Amniotic stem cell (primary cell): ENCODE measurements at regions not wholly inside any gene's neighbourhood (a gene's known extent, or its start where the extent isn't known, plus 50 kb on each side); places are given as distances from the start of the nearest gene placed in this dataset.

Source experiments
- DNase-seq: peaks from one replicate; lab custom pipeline; 2025; lab: John Stamatoyannopoulos, UW

GRCh38 chr18:26741758-26742157 lies 123.7 kb downstream of the AQP4 start:
- no peak for DNase-seq

DNA sequence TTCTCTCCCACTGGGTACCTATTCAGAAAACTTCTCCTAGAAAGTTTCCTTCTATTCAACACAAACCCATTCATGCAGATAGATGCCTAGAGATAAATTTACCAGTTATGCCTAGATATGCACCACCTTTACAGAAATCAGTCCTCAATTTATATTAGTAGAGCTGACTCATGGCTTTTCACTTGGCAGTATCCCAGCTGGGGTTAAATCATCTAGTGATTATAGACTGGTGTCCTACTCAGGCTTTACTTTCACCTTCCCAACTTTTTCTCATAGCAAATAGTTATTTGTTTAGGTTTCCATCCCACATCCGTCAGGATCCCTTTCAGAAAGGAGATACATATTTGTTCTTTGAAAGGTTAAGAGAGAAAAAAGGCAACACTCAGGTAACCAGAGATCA lies 124.5 kb downstream of the AQP4 start:
- no peak for DNase-seq

DNA sequence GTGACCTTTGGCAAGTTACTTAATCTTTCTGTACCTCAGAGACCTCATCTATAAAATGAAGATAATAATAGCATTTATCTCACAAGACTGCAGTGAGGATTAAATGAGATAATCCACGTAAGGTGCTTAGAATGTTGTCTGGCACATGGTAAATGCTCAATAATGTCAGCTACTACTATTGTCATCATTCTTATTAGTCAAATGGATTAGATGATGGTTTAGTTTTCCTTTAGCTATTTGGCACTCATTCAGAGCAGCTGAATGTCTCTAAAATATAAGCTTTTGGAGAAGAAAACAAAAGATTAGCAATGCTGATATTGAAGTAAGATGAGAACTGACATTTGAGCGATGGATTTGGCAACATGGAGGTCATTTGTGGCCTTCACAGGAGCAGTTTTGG lies 125.1 kb downstream of the AQP4 start:
- DNase-seq, result no peak

- no peak for DNase-seq
Observed at GRCh38 chr18:26738706-26739105, 126.8 kb downstream of the AQP4 start.

- DNase-seq, result no peak
Observed at GRCh38 chr18:26736301-26736700, 129.2 kb downstream of the AQP4 start.

DNA sequence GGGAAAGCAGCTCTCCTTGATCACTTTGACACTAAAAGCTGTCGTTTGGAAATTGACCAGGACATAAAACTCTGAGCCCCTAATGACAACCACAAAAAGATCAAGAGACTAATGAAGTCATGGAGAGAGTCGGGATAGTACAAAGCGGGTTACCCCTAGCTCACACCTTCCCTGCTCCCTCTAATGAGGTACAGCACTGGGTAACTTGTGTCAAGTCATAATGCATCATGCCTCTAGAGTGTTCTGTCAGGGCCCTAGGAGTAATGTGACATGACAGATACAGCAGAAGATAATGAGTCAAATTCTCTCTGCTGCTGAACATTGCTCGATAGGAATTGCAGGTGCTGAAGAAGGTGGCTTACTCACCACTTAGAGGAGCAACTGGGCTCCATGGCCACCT lies 130.7 kb downstream of the AQP4 start:
- DNase-seq, result no peak

GRCh38 chr18:26729449-26729848 lies 136.1 kb downstream of the AQP4 start:
- DNase-seq, result no peak

DNA sequence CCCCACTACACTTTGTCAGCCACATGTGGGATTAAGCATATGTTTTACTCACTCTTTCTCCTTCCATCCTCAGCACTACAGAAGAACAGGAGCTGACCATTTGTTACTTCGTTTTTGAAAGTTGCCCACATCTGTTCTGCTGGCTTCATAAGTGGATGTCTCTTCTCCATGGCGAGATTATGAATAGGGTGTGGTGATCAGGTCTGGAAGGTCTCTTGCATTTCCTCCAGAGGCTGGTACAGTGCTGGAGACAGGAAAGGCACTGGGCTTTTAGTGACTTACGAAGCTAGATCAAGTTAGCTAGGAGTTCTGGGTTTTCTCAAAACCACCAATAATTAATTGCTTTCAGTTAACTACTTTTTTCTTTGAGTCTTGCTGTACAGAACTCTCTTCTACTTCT lies 136.5 kb downstream of the AQP4 start:
- DNase-seq, result no peak

DNA sequence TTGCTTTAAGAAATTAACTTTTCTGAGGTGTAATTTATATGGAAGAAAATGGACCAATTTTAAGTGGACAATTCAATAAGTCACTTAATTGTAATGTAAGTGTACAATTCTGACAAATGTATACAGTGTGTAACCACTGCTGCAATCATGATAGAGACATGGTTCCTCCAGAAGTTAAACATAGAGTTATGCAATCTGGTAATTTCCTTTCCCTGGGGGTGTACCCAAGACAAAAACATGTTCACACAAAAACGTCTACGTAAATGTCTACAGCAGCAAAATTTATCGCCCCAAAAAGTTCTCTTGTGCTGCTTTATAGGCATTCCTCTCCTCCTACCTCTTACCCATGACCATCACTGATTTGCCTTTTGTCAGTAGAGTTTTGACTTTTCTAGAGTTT lies 141.5 kb downstream of the AQP4 start:
- DNase-seq, result no peak

DNA sequence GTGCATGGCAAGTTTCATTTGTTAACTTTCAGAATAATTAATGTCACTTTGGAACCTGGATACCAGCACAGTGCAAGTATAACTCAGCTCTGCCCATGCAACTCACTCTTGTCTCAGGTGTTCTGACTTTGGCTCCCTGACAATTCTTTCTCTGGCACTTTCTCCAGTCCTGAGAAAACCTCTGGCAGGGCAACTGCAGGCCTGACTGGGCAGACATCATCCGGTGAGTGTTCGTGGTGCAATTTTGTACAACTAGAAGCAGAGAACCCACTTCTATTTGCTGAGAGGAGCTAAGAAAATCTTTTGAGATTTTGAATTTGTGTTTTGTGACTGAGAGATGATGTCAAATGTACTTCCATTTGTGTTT lies 143.0 kb downstream of the AQP4 start:
- DNase-seq, result no peak

DNA sequence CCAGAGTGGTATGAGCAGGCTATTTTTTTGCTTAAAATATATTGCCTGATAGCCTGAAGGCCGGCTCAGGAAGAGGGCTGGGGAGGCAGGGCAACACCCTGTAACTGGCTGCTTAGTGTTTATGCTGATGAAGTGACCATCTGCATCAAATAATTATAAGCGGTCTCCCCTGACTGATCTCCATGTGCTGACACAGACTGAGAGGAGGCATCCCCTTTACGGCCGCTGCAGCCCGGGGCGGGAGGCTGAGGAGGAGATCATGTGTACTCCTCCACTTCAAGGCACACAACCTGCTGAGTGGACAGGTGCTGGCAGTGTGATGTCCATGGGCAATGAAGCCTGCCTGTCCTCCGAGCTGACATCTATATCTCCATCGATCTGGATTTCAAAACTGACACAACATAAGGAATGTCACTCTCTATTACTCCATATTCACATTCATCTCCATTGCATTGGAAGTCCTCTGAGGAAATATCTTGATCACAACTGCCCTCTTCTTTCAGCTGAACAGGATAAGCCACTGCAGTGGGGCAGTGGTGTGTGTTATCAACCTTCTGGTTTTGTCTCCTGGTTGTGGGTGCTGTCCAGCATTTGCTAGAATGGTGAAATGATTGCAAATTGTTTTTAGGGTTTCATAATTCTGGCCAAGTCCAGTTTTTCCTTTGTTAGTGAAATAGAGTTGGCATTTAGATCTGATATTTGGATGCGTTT lies 143.5 kb downstream of the AQP4 start:
- DNase-seq, result no peak

GRCh38 chr18:26719896-26720295 lies 145.6 kb downstream of the AQP4 start:
- no peak for DNase-seq

GRCh38 chr18:26717123-26717719 lies 148.3 kb downstream of the AQP4 start:
- DNase-seq, result no peak

- no peak for DNase-seq
Observed at GRCh38 chr18:26714739-26715138, 150.8 kb downstream of the AQP4 start.

DNA sequence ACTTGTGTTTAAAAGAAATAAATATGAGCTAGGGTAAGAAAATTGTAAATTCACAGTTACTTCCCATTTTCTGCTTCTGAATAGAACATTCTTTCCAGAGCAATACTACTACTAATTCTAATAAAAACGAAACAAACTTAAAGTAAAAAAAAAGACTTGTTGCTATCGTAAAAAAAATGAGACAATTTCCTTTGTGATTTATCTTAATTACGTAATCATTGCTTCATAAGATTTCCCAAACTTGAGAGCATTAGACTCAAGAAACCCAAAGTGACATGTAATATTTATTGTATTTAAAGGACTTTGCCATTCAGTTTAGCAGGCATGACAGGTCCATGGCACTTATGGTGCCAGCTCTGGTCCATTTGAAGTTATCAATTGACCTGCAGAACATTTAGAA lies 153.8 kb downstream of the AQP4 start:
- DNase-seq, result no peak

DNA sequence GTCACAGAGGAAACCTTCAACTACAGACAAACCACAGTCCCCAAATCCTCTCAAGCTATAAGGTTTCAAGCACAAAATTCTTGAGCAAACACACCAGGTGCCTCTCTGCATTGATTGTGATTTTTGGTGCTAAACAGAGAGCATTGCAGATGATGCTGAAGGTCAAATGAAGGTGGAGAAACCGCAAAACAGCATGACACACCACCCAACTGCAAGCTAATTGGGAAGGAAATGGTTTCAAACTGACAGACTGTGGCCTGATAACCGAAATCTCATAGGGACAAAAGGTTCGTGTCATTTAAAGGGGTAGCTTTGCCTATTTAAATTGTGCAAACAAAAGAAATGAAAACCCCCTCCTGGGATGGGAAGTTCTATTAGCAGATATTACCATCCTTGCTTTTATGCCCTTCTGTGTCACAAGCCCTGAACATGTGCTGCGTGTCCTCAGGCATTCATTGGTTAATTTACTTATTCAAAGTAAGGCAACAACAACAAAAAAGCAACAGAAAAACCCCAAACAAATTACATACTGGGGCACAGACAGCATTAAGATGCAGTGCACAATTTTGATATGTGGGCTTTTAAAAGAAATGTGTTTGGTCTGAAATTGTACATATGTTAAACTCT lies 154.9 kb downstream of the AQP4 start:
- DNase-seq, result no peak

GRCh38 chr18:26709897-26710296 lies 155.6 kb downstream of the AQP4 start:
- DNase-seq, result no peak

DNA sequence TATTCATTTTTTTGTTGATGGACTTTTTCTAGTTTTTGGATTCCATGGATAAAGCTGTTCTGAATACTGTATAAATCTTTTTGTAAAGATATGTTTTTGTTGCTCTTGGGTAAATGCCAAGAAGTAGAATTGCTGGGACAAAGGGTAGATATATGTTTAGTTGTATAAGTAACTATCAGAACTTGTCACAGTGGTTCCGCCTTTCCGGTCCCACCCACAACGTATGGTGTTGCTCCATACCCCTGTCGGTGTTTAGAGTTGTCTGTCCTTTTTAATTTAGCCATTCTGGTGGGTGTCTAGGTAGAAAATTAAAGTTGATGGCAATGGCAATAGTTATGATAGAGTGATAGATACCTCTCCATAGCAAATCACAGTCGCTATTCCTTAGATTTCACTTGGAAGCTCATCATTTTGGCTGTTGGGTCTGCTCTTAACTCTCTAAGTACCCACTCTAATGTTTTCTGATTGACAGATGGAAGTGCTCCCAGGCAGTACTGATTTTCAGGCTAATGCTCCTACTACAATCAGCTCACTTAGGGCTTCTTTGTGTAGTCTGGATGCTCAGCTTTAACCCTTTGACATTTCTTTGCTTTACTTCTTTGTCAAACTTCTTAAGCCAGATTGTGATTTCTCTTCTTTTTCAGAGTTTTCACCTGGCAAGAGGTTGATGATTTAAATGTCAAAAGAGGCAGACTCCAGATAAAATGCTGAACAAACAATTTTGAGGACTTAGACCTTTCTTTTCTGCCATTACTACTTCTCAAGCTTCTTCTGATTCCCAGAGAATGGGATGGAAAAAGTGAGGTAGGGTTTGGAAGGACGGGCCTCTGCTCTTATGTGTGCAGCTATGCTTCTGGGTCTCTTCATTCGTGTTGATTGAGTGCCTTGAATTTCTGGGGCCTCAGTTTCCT lies 156.4 kb downstream of the AQP4 start:
- DNase-seq, result no peak

DNA sequence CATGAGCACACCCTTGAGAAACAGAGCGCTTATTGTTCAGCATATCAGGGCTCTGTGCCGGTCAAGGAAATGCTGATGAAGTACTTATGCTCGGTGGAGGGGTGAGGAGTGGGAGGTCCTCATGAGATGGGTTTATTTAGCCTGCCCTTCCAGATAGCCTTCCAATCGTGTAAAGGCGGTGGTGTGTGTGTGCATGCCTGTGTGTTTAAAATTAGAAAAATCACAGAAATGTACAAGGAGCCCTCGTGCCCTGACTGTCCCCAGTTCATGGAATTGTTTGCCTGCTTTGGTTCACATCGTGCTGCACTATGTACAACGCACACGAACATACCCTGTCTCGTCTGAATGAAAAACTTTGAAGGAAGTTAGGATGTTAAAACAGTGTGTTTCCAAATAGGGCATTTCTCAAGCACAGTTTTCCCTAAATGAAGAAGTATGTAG lies 158.6 kb downstream of the AQP4 start:
- DNase-seq, result no peak

DNA sequence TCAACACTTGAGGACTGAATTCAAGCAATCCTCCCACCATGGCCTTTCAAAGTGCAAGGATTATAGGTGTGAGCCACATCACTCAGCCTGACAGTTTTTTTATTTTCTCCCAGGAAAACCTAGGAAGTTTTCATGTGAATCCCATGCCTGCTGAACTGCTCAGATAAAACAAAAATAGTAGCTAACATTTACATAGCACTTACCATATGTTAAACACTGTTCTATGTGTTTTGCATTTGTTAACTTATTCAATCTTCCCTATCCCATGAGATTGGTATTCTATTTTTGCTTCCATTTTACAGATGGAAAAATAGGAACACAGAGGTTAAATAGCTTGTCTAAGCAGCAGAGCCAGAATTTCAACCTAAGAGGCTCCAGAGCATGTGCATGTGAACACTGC lies 157.4 kb upstream of the KCTD1 start:
- DNase-seq, result no peak

GRCh38 chr18:26703170-26703930 lies 155.0 kb upstream of the KCTD1 start:
- no peak for DNase-seq

- no peak for DNase-seq
Observed at GRCh38 chr18:26702086-26702485, 153.7 kb upstream of the KCTD1 start.
